Neural progenitor cell (in vitro differentiated cells): ENCODE measurements at regions not wholly inside any gene's neighbourhood (a gene's known extent, or its start where the extent isn't known, plus 50 kb on each side); places are given as distances from the start of the nearest gene placed in this dataset.

Source experiments
- EZH2 ChIP-seq: fragments of 200-600 bp; sonication (generic); IDR thresholded peaks from 2 replicates; pipeline ENCODE4 v1.6.1; 2017; ENCODE audit warnings: antibody characterized with exemption, mild to moderate bottlenecking, moderate library complexity
- TF ChIP-seq, protein P1 (sequence below): fragments of 200-600 bp; sonication (generic); IDR thresholded peaks from 2 replicates; pipeline ENCODE4 v1.5.1; 2017; ENCODE audit warnings: antibody characterized with exemption, mild to moderate bottlenecking

DNA sequence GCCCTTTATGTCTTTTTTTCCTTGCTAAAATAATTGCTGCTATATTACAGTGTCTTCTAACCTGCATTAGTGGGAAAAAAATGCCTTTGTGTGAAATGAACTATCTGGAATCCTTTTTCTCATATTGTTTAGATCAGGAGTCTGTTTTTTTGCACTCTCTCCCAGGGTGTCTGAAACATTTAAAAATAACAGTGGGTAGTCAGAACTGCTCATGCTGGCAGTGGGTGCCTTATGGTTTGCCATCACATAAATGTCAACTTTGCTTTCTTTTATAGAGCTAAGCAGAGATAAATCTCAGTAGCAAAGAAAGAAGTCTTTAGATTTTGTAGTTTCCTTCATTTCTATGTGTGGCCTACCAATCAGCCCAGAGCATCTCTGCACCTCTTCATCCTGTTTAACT lies 347.8 kb upstream of the RGMB start:
- no peak for TF ChIP-seq EZH2
- TF ChIP-seq, protein P1, sequence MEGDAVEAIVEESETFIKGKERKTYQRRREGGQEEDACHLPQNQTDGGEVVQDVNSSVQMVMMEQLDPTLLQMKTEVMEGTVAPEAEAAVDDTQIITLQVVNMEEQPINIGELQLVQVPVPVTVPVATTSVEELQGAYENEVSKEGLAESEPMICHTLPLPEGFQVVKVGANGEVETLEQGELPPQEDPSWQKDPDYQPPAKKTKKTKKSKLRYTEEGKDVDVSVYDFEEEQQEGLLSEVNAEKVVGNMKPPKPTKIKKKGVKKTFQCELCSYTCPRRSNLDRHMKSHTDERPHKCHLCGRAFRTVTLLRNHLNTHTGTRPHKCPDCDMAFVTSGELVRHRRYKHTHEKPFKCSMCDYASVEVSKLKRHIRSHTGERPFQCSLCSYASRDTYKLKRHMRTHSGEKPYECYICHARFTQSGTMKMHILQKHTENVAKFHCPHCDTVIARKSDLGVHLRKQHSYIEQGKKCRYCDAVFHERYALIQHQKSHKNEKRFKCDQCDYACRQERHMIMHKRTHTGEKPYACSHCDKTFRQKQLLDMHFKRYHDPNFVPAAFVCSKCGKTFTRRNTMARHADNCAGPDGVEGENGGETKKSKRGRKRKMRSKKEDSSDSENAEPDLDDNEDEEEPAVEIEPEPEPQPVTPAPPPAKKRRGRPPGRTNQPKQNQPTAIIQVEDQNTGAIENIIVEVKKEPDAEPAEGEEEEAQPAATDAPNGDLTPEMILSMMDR: no peak
